HEK293 (cell line): ENCODE measurements at regions not wholly inside any gene's neighbourhood (a gene's known extent, or its start where the extent isn't known, plus 50 kb on each side); places are given as distances from the start of the nearest gene placed in this dataset.

Source experiments
- BCL11A ChIP-seq: fragments of 450-650 bp; formaldehyde crosslinking; IDR thresholded peaks from 2 replicates; pipeline ENCODE4 v1.5.1; 2016; ENCODE audit warnings: low read depth, missing biosample characterization, missing genetic modification characterization
- CTCF ChIP-seq: fragments of 450-650 bp; formaldehyde crosslinking; IDR thresholded peaks from 2 replicates; pipeline ENCODE4 v1.5.1; 2016; ENCODE audit warnings: missing biosample characterization, missing genetic modification characterization
- SP2 ChIP-seq: fragments of 450-650 bp; formaldehyde crosslinking; IDR thresholded peaks from 2 replicates; pipeline ENCODE4 v1.5.1; 2016; ENCODE audit warnings: missing biosample characterization, missing genetic modification characterization
- ZFP3 ChIP-seq: fragments of 450-650 bp; formaldehyde crosslinking; IDR thresholded peaks from 2 replicates; pipeline ENCODE4 v1.5.1; 2016; ENCODE audit warnings: low read depth, missing biosample characterization, missing genetic modification characterization

- TF ChIP-seq SP2 (tag by site-specific recombination) (no peak), ZFP3 (tag by site-specific recombination) (no peak), CTCF (no peak), BCL11A (tag by site-specific recombination) (no peak)
These were observed 146.9 kb upstream of the C1orf174 start for GRCh38 chr1:4046836-4047461.
